GM12873 (cell line): ENCODE measurements at regions not wholly inside any gene's neighbourhood (a gene's known extent, or its start where the extent isn't known, plus 50 kb on each side); places are given as distances from the start of the nearest gene placed in this dataset.

ENCODE experiments used
- CTCF ChIP-seq: IDR thresholded peaks from 2 replicates; pipeline ENCODE4 v1.5.1; 2012; ENCODE audit warnings: low read depth, mild to moderate bottlenecking, moderate library complexity, low read length, control low read depth; ENCODE audit not compliant: insufficient read depth; ENCODE audit errors: missing control alignments

- no peak for TF ChIP-seq CTCF
These were observed 866.1 kb upstream of the ADGRB3 start for GRCh38 chr6:67768972-67769371.

GRCh38 chr6:67766057-67766456 is 869.0 kb upstream of the ADGRB3 start:
- TF ChIP-seq CTCF = no peak

GRCh38 chr6:67759001-67759400 is 876.1 kb upstream of the ADGRB3 start:
- no peak for TF ChIP-seq CTCF

GRCh38 chr6:67757465-67758033 is 877.5 kb upstream of the ADGRB3 start:
- no peak for TF ChIP-seq CTCF

GRCh38 chr6:67748521-67748920 is 886.6 kb upstream of the ADGRB3 start:
- TF ChIP-seq CTCF = no peak

- no peak for TF ChIP-seq CTCF
These were observed 898.3 kb upstream of the ADGRB3 start for GRCh38 chr6:67736816-67737215.

- TF ChIP-seq CTCF = no peak
These were observed 898.9 kb upstream of the ADGRB3 start for GRCh38 chr6:67736161-67736560.

GRCh38 chr6:67735623-67736022 is 899.5 kb upstream of the ADGRB3 start:
- no peak for TF ChIP-seq CTCF
